ENCODE measurements at regions not wholly inside any gene's neighbourhood (a gene's known extent, or its start where the extent isn't known, plus 50 kb on each side); places are given as distances from the start of the nearest gene placed in this dataset.
A peak's percentile ranks its signal among the peaks of the same experiment; 100 is the strongest.

DNA sequence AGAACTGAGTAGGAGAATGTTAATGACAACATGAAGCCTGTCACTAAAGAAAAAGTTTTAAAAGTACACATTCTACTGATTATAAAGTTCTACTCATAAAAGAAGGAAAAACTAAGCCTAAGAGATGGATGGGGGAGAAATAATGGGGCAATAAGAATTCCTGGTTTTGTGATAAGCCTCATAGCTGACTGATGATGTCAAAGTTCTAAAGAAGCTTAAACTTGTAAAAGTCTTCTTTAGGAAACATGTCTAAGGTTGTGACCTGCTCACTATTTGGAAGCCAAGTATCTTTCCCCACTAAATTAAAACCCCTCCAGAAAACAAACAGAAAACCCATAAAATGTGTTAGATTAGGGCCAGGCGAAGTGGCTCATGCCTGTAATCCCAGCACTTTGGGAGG, 232.9 kb upstream of the GIMD1 start (continued):
- peak; percentile 56; the same call in 1 of the 2 replicates for TF ChIP-seq ZNF843 (tag by site-specific recombination; IDR thresholded peaks at IDR 0.05)

DNA sequence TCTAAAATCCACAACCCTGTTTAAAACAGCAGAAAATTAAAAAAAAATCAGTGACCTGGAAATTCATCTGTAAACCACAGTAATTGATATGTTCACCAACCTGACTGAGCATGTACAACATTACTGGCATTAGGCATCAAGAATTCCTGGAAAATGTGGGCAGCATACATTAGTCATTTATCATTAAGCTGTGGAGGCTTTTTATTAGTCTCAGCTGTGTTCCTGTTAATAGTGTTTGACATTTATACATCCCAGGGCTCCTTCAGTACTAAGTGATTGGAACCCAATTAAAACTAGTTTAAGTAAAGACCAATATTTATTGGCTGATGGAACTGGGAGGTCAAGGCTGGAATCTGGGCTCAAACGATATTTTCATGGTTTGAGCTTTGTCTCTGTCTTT, 227.3 kb upstream of the GIMD1 start:
- Histone ChIP-seq H3K4me3 (ENCODE audit: low read depth, low read length) (no peak overlapping the region), H3K27ac (ENCODE audit: extremely low read depth, low read depth, low read length) (no peak overlapping the region), H3K4me1 (ENCODE audit: control insufficient read depth, insufficient read depth, low read length) (no peaks in the 10 kb centered on the region), H3K9me3 (ENCODE audit: control insufficient read depth, insufficient read depth, low read depth, low read length) (no peaks in the 10 kb centered on the region), H3K36me3 (ENCODE audit: control insufficient read depth in 2 of 2, insufficient read depth in 1 of 2, low read length in 2 of 2) (no peaks in the 10 kb centered on the region)
- TF ChIP-seq ZNF302 (tag by site-specific recombination; IDR thresholded peaks at IDR 0.05; ENCODE audit: low read depth) (no peak), SCRT1 (tag by site-specific recombination; IDR thresholded peaks at IDR 0.05; ENCODE audit: borderline replicate concordance) (no peak), ZNF596 (tag by site-specific recombination; IDR thresholded peaks at IDR 0.05) (no peak)
- ChIA-PET POLR2A (no interaction called here), CTCF (no interaction called here)

DNA sequence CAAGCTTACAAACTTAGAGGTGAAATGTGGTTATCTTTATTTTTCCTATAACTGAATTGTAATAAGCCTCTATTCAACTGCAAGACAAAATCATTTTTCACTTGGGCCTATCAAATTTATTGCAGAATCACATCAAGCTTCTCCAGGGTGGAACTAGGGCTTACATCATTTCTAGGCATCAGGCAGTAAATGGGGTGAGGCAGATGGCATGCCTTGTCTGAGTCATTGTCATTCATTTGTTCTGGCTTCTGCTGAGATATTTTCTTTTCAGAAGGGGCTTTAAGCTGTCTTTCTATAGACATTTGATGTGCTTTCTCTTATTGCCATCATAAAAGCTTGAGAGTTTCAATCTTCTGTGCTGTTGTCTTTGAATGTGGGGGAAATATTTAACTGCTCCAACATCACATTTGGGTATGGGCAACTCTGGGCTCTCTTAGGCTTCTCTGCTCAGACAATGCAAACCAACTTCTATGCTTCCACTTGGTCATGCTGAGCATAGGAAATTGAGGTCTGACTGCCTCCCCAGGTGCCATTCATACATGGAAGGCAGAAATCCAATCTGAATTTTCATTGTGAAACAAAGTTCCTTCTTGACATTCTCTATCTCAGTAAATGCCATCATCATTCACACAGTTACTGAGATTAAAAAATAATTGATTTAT, 225.8 kb upstream of the GIMD1 start:
- Histone ChIP-seq H3K27ac (ENCODE audit: extremely low read depth, low read depth, low read length) (no peak overlapping the region), H3K36me3 (ENCODE audit: control insufficient read depth in 2 of 2, insufficient read depth in 1 of 2, low read length in 2 of 2) (no peaks in the 10 kb centered on the region), H3K4me1 (ENCODE audit: control insufficient read depth, insufficient read depth, low read length) (no peaks in the 10 kb centered on the region), H3K9me3 (ENCODE audit: control insufficient read depth, insufficient read depth, low read depth, low read length) (no peaks in the 10 kb centered on the region), H3K4me3 (ENCODE audit: low read depth, low read length) (no peak overlapping the region)
- ChIA-PET POLR2A (no interaction called here), CTCF (no interaction called here)
- TF ChIP-seq ZNF768 (tag by site-specific recombination; IDR thresholded peaks at IDR 0.05) (no peak), ZNF610 (tag by site-specific recombination; IDR thresholded peaks at IDR 0.05; ENCODE audit: borderline replicate concordance) (no peak), ZNF324 (tag by site-specific recombination; IDR thresholded peaks at IDR 0.05) (no peak), ZNF624 (tag by site-specific recombination; IDR thresholded peaks at IDR 0.05) (no peak), ZNF776 (tag by site-specific recombination; IDR thresholded peaks at IDR 0.05; ENCODE audit: borderline replicate concordance) (no peak), SP3 (tag by site-specific recombination; IDR thresholded peaks at IDR 0.05) (no peak), ZNF175 (tag by site-specific recombination; IDR thresholded peaks at IDR 0.05) (no peak), KLF10 (tag by site-specific recombination; IDR thresholded peaks at IDR 0.05) (no peak), KLF1 (tag by site-specific recombination; IDR thresholded peaks at IDR 0.05) (no peak), ZFHX2 (tag by site-specific recombination; conservative IDR thresholded peaks at IDR 0.05) (no peak), REPIN1 (tag by site-specific recombination; IDR thresholded peaks at IDR 0.05; ENCODE audit: low read depth) (no peak), ZFP3 (tag by site-specific recombination; IDR thresholded peaks at IDR 0.05; ENCODE audit: low read depth) (no peak)
- TF ChIP-seq, protein P1, sequence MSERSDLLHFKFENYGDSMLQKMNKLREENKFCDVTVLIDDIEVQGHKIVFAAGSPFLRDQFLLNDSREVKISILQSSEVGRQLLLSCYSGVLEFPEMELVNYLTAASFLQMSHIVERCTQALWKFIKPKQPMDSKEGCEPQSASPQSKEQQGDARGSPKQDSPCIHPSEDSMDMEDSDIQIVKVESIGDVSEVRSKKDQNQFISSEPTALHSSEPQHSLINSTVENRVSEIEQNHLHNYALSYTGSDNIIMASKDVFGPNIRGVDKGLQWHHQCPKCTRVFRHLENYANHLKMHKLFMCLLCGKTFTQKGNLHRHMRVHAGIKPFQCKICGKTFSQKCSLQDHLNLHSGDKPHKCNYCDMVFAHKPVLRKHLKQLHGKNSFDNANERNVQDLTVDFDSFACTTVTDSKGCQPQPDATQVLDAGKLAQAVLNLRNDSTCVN (tag by site-specific recombination; optimal IDR thresholded peaks at IDR 0.05): no peak
- TF ChIP-seq, protein P2, sequence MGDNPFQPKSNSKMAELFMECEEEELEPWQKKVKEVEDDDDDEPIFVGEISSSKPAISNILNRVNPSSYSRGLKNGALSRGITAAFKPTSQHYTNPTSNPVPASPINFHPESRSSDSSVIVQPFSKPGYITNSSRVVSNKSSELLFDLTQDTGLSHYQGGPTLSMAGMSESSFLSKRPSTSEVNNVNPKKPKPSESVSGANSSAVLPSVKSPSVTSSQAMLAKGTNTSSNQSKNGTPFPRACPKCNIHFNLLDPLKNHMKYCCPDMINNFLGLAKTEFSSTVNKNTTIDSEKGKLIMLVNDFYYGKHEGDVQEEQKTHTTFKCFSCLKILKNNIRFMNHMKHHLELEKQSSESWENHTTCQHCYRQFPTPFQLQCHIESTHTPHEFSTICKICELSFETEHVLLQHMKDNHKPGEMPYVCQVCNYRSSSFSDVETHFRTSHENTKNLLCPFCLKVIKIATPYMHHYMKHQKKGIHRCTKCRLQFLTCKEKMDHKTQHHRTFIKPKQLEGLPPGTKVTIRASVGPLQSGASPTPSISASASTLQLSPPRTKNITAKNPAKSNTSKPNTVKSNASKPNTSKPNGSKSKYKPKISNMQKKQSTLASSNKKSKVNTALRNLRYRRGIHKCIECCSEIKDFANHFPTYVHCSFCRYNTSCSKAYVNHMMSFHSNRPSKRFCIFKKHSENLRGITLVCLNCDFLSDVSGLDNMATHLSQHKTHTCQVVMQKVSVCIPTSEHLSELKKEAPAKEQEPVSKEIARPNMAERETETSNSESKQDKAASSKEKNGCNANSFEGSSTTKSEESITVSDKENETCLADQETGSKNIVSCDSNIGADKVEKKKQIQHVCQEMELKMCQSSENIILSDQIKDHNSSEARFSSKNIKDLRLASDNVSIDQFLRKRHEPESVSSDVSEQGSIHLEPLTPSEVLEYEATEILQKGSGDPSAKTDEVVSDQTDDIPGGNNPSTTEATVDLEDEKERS (tag by site-specific recombination; IDR thresholded peaks at IDR 0.05): no peak
- TF ChIP-seq, protein P3, sequence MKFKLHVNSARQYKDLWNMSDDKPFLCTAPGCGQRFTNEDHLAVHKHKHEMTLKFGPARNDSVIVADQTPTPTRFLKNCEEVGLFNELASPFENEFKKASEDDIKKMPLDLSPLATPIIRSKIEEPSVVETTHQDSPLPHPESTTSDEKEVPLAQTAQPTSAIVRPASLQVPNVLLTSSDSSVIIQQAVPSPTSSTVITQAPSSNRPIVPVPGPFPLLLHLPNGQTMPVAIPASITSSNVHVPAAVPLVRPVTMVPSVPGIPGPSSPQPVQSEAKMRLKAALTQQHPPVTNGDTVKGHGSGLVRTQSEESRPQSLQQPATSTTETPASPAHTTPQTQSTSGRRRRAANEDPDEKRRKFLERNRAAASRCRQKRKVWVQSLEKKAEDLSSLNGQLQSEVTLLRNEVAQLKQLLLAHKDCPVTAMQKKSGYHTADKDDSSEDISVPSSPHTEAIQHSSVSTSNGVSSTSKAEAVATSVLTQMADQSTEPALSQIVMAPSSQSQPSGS (tag by site-specific recombination; IDR thresholded peaks at IDR 0.05; ENCODE audit: low read depth): no peak
